NAMALWA (cell line): ENCODE measurements at regions not wholly inside any gene's neighbourhood (a gene's known extent, or its start where the extent isn't known, plus 50 kb on each side); places are given as distances from the start of the nearest gene placed in this dataset.
A peak's percentile ranks its signal among the peaks of the same experiment; 100 is the strongest.
"Not testable (repeated sequence)": the region's sequence is repeated elsewhere in the genome, so short reads cannot be mapped to it uniquely, and the experiment has no call there.

ENCODE experiments used
- DNase-seq: peaks from one replicate; pipeline ENCODE4 v3.0.0-alpha.2; 2015; ENCODE audit warnings: low spot score

GRCh38 chr14:95597784-95598211 is 62.9 kb downstream of the GLRX5 start:
- DNase-seq: peak; percentile 59

GRCh38 chr14:95601650-95602049 is 66.8 kb downstream of the GLRX5 start:
- DNase-seq: no peak

- DNase-seq: no peak
Observed at GRCh38 chr14:95603415-95603814, 68.6 kb downstream of the GLRX5 start.

- DNase-seq: no peak
Observed at GRCh38 chr14:95606266-95606665, 71.4 kb downstream of the GLRX5 start.

GRCh38 chr14:95608637-95609235 is 73.9 kb downstream of the GLRX5 start:
- no peak for DNase-seq

- DNase-seq: peak; percentile 72
Observed at GRCh38 chr14:95609398-95609990, 74.6 kb downstream of the GLRX5 start.

GRCh38 chr14:95611293-95611880 is 74.8 kb upstream of the TCL1B start:
- peak; percentile 33 for DNase-seq

GRCh38 chr14:95614349-95614748 is 71.9 kb upstream of the TCL1B start:
- peak; percentile 16 for DNase-seq

GRCh38 chr14:95616745-95617144 is 69.5 kb upstream of the TCL1B start:
- DNase-seq: no peak

- no peak for DNase-seq
Observed at GRCh38 chr14:95619785-95620417, 66.3 kb upstream of the TCL1B start.

GRCh38 chr14:95620659-95621059 is 65.6 kb upstream of the TCL1B start:
- no peak for DNase-seq

GRCh38 chr14:95623195-95623594 is 63.0 kb upstream of the TCL1B start:
- no peak for DNase-seq

- not testable (repeated sequence) for DNase-seq
Observed at GRCh38 chr14:95625710-95626109, 60.5 kb upstream of the TCL1B start.

- DNase-seq: no peak
Observed at GRCh38 chr14:95635051-95635450, 51.2 kb upstream of the TCL1B start.
